ENCODE measurements at regions not wholly inside any gene's neighbourhood (a gene's known extent, or its start where the extent isn't known, plus 50 kb on each side); places are given as distances from the start of the nearest gene placed in this dataset.

DNA sequence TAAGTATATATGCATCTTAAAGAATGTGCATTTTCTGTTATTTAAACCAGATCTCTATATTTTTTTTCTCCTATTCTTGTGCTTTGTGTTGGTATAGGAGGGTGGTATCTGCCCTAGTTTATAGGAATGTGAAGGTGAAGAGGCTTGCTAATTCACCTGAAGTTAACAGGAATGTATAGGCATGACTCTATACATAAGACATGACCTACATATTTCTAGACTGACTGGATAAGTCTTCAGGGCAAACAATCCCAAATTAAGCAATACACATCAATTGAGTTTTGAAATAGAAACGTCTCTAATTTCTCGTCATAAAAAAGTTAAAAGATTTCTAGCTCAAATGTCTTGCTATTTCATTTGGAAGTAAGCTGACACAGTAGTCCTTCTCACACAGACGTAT lies 410.0 kb downstream of the DIPK2A start:
- no CpG with 5 or more reads among the region's 3 CpGs for WGBS (ENCODE audit: insufficient coverage)
- H3K4me2 ChIP-seq (replicated peaks; ENCODE audit: extremely low read depth, low read length, poor library complexity, severe bottlenecking), result no peak overlapping the region
- intact Hi-C loops (cut with micrococcal nuclease), result no loop called here
- H3K4me1 Mint-ChIP-seq, result no peaks in the 10 kb centered on the region
- peaks cover 0 to 12% (median 2%) of the 10 kb centered on the region in 7 donors for H3K9me3 Mint-ChIP-seq
- no peak overlapping the region for H2AFZ ChIP-seq (ENCODE audit: insufficient read depth, low read depth, low read length, poor library complexity, severe bottlenecking)
- no peaks in the 10 kb centered on the region for H3K27me3 ChIP-seq (ENCODE audit: control insufficient read depth in 2 of 2, insufficient read depth in 2 of 2, low read length in 2 of 2)
- H3K27ac ChIP-seq (ENCODE audit: low read depth in 1 of 2, low read length in 2 of 2), result no peak overlapping the region
- no peaks in the 10 kb centered on the region for H3K4me1 ChIP-seq (ENCODE audit: control insufficient read depth in 1 of 2, insufficient read depth in 2 of 2, low read length in 2 of 2)
- H3K4me3 ChIP-seq (replicated peaks in 1 of 3; ENCODE audit: low read depth in 2 of 3, low read length in 3 of 3), result no peak overlapping the region
- no peaks in the 10 kb centered on the region for H3K36me3 ChIP-seq (replicated peaks in 1 of 2; ENCODE audit: control insufficient read depth in 1 of 2, insufficient read depth in 2 of 2, low read length in 2 of 2)
- TF ChIP-seq, protein P1, sequence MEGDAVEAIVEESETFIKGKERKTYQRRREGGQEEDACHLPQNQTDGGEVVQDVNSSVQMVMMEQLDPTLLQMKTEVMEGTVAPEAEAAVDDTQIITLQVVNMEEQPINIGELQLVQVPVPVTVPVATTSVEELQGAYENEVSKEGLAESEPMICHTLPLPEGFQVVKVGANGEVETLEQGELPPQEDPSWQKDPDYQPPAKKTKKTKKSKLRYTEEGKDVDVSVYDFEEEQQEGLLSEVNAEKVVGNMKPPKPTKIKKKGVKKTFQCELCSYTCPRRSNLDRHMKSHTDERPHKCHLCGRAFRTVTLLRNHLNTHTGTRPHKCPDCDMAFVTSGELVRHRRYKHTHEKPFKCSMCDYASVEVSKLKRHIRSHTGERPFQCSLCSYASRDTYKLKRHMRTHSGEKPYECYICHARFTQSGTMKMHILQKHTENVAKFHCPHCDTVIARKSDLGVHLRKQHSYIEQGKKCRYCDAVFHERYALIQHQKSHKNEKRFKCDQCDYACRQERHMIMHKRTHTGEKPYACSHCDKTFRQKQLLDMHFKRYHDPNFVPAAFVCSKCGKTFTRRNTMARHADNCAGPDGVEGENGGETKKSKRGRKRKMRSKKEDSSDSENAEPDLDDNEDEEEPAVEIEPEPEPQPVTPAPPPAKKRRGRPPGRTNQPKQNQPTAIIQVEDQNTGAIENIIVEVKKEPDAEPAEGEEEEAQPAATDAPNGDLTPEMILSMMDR (IDR thresholded peaks at IDR 0.05), result no peak
- H3K36me3 Mint-ChIP-seq, result no peaks in the 10 kb centered on the region
- no peak for DNase-seq
- no peaks in the 10 kb centered on the region for H3K79me2 ChIP-seq (ENCODE audit: insufficient read depth, low read length)
- no peak overlapping the region for H3K27ac Mint-ChIP-seq
- no peaks in the 10 kb centered on the region for H3K9me3 ChIP-seq (replicated peaks in 1 of 2; ENCODE audit: control insufficient read depth in 1 of 2, insufficient read depth in 1 of 2, low read length in 2 of 2)
- no peak overlapping the region for H3K9ac ChIP-seq (ENCODE audit: insufficient read depth, low read length, poor library complexity, severe bottlenecking)
- no peaks in the 10 kb centered on the region for H3K27me3 Mint-ChIP-seq (ENCODE audit: low read depth in 3 of 3)
- H4K20me1 ChIP-seq (ENCODE audit: insufficient read depth, low read length), result no peaks in the 10 kb centered on the region
- H3K4me3 Mint-ChIP-seq, result no peak overlapping the region

DNA sequence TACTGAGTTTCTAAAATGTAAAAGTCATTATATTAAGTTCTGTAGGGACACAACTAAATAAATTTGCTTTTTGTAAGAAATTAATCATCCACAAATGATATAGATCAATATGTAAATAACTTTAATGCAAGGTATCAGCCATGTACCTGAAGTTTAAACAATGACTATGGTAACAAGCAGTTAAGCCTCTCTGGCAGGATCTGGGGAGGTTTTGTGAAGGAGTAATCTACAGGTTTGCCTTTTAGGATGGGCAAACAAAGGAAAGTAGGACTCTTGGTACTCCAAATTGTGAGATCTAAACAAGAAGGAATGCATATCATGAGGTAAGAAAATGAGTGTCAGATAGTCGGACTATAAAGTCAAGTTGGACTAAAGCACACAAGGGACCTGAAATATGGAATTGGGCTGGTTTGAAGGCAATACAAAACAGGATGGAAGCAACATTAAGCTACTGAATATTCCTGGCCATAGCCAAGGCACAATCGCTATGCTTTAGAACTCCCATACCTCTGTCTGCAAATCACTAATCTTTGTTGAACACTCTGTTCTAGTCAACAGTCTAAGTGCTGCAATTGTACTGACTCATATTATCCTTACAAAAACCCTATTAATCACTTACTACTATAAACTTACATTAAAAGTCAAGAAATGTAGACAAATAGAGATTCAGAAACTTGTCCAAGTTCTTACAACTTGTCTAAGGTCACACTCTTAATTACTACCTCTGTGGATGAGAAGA lies 412.8 kb downstream of the DIPK2A start:
- Histone ChIP-seq H3K4me1 (ENCODE audit: control insufficient read depth in 1 of 2, insufficient read depth in 2 of 2, low read length in 2 of 2) (no peaks in the 10 kb centered on the region), H3K9ac (ENCODE audit: insufficient read depth, low read length, poor library complexity, severe bottlenecking) (no peak overlapping the region), H3K27ac (ENCODE audit: low read depth in 1 of 2, low read length in 2 of 2) (no peak overlapping the region), H2AFZ (ENCODE audit: insufficient read depth, low read depth, low read length, poor library complexity, severe bottlenecking) (no peak overlapping the region), H3K4me2 (replicated peaks; ENCODE audit: extremely low read depth, low read length, poor library complexity, severe bottlenecking) (no peak overlapping the region), H3K27me3 (ENCODE audit: control insufficient read depth in 2 of 2, insufficient read depth in 2 of 2, low read length in 2 of 2) (no peaks in the 10 kb centered on the region), H4K20me1 (ENCODE audit: insufficient read depth, low read length) (no peaks in the 10 kb centered on the region), H3K4me3 (replicated peaks in 1 of 3; ENCODE audit: low read depth in 2 of 3, low read length in 3 of 3) (no peak overlapping the region), H3K36me3 (replicated peaks in 1 of 2; ENCODE audit: control insufficient read depth in 1 of 2, insufficient read depth in 2 of 2, low read length in 2 of 2) (no peaks in the 10 kb centered on the region), H3K9me3 (replicated peaks in 1 of 2; ENCODE audit: control insufficient read depth in 1 of 2, insufficient read depth in 1 of 2, low read length in 2 of 2) (no peaks in the 10 kb centered on the region), H3K79me2 (ENCODE audit: insufficient read depth, low read length) (no peaks in the 10 kb centered on the region)
- intact Hi-C loops (cut with micrococcal nuclease), result no loop called here
- Mint-ChIP-seq H3K4me3 (no peak overlapping the region), H3K27ac (no peak overlapping the region), H3K4me1 (no peaks in the 10 kb centered on the region), H3K36me3 (no peaks in the 10 kb centered on the region), H3K27me3 (ENCODE audit: low read depth in 3 of 3) (no peaks in the 10 kb centered on the region), H3K9me3 (peaks cover 0 to 4% (median 0%) of the 10 kb centered on the region in 7 donors)
- 94% methylated on average over 2 of the region's 2 CpGs for WGBS (ENCODE audit: insufficient coverage)
- no peak for DNase-seq
- TF ChIP-seq, protein P1 (IDR thresholded peaks at IDR 0.05), result no peak

All from CD14-positive monocyte (primary cell).